ENCODE measurements at regions not wholly inside any gene's neighbourhood (a gene's known extent, or its start where the extent isn't known, plus 50 kb on each side); places are given as distances from the start of the nearest gene placed in this dataset.
A peak's percentile ranks its signal among the peaks of the same experiment; 100 is the strongest.

DNA sequence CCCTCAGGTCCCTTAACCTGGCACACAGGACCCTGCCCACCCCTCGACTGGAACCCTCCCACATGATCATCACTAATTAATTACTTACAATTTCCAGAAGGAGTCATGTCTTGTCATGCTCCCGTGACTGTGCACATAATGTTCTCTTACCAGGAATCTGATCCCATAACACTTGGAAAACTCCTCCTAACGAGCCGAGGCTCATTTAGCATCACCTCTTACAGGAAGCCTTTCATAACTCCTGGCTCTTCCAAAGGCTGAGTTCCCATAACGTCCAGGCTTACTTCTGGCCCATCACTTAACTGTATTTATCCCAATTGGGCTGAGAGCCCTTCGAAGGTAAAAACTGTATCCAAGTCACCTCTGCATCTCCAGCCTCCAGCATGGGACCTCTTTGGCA is 147.9 kb upstream of the JUN start:
- DNase-seq (ENCODE audit: low read depth in 1 of 2, low spot score in 1 of 2), result no peak
- TF ChIP-seq SPI1 (IDR thresholded peaks at IDR 0.05; ENCODE audit: borderline replicate concordance, low read depth) (no peak), POLR2AphosphoS5 (IDR thresholded peaks at IDR 0.05; ENCODE audit: low read depth) (no peak), GABPA (IDR thresholded peaks at IDR 0.05; ENCODE audit: low read depth) (no peak)
- TF ChIP-seq, protein P1, sequence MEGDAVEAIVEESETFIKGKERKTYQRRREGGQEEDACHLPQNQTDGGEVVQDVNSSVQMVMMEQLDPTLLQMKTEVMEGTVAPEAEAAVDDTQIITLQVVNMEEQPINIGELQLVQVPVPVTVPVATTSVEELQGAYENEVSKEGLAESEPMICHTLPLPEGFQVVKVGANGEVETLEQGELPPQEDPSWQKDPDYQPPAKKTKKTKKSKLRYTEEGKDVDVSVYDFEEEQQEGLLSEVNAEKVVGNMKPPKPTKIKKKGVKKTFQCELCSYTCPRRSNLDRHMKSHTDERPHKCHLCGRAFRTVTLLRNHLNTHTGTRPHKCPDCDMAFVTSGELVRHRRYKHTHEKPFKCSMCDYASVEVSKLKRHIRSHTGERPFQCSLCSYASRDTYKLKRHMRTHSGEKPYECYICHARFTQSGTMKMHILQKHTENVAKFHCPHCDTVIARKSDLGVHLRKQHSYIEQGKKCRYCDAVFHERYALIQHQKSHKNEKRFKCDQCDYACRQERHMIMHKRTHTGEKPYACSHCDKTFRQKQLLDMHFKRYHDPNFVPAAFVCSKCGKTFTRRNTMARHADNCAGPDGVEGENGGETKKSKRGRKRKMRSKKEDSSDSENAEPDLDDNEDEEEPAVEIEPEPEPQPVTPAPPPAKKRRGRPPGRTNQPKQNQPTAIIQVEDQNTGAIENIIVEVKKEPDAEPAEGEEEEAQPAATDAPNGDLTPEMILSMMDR (IDR thresholded peaks at IDR 0.05; ENCODE audit: insufficient read depth, low read length), result no peak
- TF ChIP-seq, protein P2, sequence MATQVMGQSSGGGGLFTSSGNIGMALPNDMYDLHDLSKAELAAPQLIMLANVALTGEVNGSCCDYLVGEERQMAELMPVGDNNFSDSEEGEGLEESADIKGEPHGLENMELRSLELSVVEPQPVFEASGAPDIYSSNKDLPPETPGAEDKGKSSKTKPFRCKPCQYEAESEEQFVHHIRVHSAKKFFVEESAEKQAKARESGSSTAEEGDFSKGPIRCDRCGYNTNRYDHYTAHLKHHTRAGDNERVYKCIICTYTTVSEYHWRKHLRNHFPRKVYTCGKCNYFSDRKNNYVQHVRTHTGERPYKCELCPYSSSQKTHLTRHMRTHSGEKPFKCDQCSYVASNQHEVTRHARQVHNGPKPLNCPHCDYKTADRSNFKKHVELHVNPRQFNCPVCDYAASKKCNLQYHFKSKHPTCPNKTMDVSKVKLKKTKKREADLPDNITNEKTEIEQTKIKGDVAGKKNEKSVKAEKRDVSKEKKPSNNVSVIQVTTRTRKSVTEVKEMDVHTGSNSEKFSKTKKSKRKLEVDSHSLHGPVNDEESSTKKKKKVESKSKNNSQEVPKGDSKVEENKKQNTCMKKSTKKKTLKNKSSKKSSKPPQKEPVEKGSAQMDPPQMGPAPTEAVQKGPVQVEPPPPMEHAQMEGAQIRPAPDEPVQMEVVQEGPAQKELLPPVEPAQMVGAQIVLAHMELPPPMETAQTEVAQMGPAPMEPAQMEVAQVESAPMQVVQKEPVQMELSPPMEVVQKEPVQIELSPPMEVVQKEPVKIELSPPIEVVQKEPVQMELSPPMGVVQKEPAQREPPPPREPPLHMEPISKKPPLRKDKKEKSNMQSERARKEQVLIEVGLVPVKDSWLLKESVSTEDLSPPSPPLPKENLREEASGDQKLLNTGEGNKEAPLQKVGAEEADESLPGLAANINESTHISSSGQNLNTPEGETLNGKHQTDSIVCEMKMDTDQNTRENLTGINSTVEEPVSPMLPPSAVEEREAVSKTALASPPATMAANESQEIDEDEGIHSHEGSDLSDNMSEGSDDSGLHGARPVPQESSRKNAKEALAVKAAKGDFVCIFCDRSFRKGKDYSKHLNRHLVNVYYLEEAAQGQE (IDR thresholded peaks at IDR 0.05; ENCODE audit: insufficient replicate concordance, low read depth), result no peak
- no peaks in the 10 kb centered on the region for H3K27me3 ChIP-seq (ENCODE audit: insufficient read depth, poor library complexity, severe bottlenecking)
- H3K4me3 ChIP-seq (replicated peaks; ENCODE audit: insufficient read depth, low read length), result no peak overlapping the region
- no peak overlapping the region for H3K27ac ChIP-seq (replicated peaks)

DNA sequence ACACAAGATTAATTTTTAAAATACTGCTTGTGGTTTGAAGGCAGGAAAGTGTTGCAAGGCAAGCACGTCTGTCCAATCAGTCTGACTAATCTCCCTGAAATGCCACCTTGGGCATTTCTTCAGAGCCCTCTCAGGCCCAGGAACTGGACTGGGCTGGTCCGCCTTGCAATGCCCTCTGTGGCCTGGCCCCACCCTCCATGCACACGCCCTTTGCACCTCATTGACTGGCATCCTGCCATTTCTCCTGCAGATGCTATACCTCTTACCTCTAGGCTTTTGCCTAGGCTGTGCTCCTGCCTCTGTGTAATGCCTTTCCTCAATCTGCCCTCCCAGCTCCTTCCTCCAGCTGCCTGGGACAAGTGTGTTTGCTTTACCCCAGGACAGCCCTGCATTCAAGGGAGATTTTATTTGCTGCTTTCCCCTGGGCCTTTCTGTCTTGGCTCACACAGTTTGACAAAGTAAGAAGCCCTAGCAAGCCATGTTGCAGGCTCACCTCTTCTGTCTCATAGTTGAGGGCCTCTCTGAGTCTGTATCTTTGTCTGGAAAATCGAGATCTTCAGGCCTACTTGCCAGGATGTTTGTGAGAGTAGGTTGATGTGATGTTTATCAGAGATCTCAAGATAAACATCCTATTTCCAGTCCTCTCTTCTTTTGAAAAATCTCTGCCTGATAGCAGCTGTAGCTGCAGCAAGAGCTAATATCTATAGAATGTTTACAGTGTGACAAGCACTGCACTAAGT is 149.2 kb upstream of the JUN start:
- TF ChIP-seq, protein P1 (IDR thresholded peaks at IDR 0.05; ENCODE audit: insufficient read depth, low read length), result no peak
- TF ChIP-seq, protein P2 (IDR thresholded peaks at IDR 0.05; ENCODE audit: insufficient replicate concordance, low read depth), result no peak
- TF ChIP-seq SPI1 (IDR thresholded peaks at IDR 0.05; ENCODE audit: borderline replicate concordance, low read depth) (no peak), GABPA (IDR thresholded peaks at IDR 0.05; ENCODE audit: low read depth) (no peak), POLR2AphosphoS5 (IDR thresholded peaks at IDR 0.05; ENCODE audit: low read depth) (no peak)
- H3K27ac ChIP-seq (replicated peaks), result no peak overlapping the region
- H3K27me3 ChIP-seq (ENCODE audit: insufficient read depth, poor library complexity, severe bottlenecking), result no peaks in the 10 kb centered on the region
- no peak overlapping the region for H3K4me3 ChIP-seq (replicated peaks; ENCODE audit: insufficient read depth, low read length)
- DNase-seq (ENCODE audit: low read depth in 1 of 2, low spot score in 1 of 2), result peak; percentile 30 to 72

DNA sequence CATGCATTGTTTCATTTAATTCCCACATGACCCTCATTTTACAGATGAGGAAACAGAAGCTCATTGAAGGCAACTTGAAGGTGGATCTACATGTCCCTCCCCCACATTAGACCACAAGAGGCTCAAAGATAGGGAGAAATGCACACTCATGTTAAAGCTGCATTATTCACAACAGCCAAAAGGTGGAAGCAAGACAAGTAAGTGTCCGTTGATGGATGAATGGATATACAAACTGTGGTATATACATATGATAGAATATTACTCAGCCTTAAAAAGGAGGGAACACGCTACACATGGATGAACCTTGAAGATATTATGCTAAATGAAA is 149.7 kb upstream of the JUN start:
- no peaks in the 10 kb centered on the region for H3K27me3 ChIP-seq (ENCODE audit: insufficient read depth, poor library complexity, severe bottlenecking)
- no peak overlapping the region for H3K4me3 ChIP-seq (replicated peaks; ENCODE audit: insufficient read depth, low read length)
- no peak overlapping the region for H3K27ac ChIP-seq (replicated peaks)
- DNase-seq (ENCODE audit: low read depth in 1 of 2, low spot score in 1 of 2), result no peak
- TF ChIP-seq SPI1 (IDR thresholded peaks at IDR 0.05; ENCODE audit: borderline replicate concordance, low read depth), result no peak
- no peak for TF ChIP-seq GABPA (IDR thresholded peaks at IDR 0.05; ENCODE audit: low read depth)
- TF ChIP-seq POLR2AphosphoS5 (IDR thresholded peaks at IDR 0.05; ENCODE audit: low read depth), result no peak
- TF ChIP-seq, protein P2 (IDR thresholded peaks at IDR 0.05; ENCODE audit: insufficient replicate concordance, low read depth), result no peak
- TF ChIP-seq, protein P1 (IDR thresholded peaks at IDR 0.05; ENCODE audit: insufficient read depth, low read length), result no peak

Data from HL-60 (cell line).